ENCODE measurements at regions not wholly inside any gene's neighbourhood (a gene's known extent, or its start where the extent isn't known, plus 50 kb on each side); places are given as distances from the start of the nearest gene placed in this dataset.

DNA sequence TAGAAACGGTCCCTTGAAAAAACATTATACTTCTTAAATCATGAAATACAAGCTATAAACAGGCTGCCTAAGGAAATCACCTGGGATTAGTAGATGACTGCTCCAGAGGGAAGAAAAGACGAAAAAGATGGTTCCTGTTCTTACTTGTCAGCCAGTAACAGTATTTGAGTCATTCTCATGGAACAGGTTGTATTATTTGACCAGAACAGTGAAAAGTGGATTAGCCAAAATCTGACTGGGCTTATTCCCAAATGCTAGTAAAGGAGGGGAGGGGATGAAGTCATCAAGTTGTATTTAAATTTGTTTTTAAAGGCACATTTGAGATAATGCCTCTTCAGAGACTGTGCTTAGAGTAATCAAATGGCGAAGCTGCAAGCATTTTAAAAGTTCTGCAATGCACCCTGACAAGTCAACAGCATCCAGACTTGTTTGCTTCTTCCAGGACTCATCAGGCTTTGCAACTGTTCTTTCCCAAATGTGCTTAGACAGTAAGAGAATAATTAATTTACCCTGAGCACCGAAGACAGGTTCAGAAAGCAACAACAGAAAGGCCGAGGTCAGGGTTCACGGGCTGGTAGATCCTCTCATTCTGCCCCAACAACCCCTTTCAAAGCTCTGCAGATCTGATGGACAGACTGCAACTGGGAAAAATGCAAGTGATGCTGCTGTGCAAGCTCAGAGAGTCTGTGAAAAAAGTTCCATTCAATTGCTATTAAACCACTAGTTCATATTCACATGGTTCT lies 800.6 kb downstream of the KCTD16 start:
- no peak overlapping the region for H2AFZ ChIP-seq (ENCODE audit: low read depth, low read length)
- H3K27me3 ChIP-seq (ENCODE audit: insufficient read depth, low read length): no peaks in the 10 kb centered on the region
- Mint-ChIP-seq H3K4me3 (ENCODE audit: unreplicated experiment) (no peak overlapping the region), H3K4me1 (ENCODE audit: low read depth, unreplicated experiment) (peaks cover 3% of the 10 kb centered on the region), H3K27ac (ENCODE audit: unreplicated experiment) (no peak overlapping the region), H3K36me3 (ENCODE audit: low read depth, unreplicated experiment) (no peaks in the 10 kb centered on the region), H3K27me3 (ENCODE audit: low read depth, unreplicated experiment) (no peaks in the 10 kb centered on the region), H3K9me3 (ENCODE audit: unreplicated experiment) (peaks cover 9% of the 10 kb centered on the region)
- no peak for TF ChIP-seq EZH2 (IDR thresholded peaks at IDR 0.05; ENCODE audit: insufficient read depth, low read length)
- TF ChIP-seq, protein P1, sequence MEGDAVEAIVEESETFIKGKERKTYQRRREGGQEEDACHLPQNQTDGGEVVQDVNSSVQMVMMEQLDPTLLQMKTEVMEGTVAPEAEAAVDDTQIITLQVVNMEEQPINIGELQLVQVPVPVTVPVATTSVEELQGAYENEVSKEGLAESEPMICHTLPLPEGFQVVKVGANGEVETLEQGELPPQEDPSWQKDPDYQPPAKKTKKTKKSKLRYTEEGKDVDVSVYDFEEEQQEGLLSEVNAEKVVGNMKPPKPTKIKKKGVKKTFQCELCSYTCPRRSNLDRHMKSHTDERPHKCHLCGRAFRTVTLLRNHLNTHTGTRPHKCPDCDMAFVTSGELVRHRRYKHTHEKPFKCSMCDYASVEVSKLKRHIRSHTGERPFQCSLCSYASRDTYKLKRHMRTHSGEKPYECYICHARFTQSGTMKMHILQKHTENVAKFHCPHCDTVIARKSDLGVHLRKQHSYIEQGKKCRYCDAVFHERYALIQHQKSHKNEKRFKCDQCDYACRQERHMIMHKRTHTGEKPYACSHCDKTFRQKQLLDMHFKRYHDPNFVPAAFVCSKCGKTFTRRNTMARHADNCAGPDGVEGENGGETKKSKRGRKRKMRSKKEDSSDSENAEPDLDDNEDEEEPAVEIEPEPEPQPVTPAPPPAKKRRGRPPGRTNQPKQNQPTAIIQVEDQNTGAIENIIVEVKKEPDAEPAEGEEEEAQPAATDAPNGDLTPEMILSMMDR (IDR thresholded peaks at IDR 0.05; ENCODE audit: insufficient read depth, low read depth, low read length): no peak
- H4K20me1 ChIP-seq (ENCODE audit: insufficient read depth, low read length): no peaks in the 10 kb centered on the region
- FAIRE-seq (no peak), DNase-seq (ENCODE audit: low read depth) (no peak)
- H3K36me3 ChIP-seq (ENCODE audit: insufficient read depth, low read length): no peaks in the 10 kb centered on the region
- no peaks in the 10 kb centered on the region for H3K4me1 ChIP-seq (ENCODE audit: insufficient read depth, low read length)
- no peak overlapping the region for H3K27ac ChIP-seq (ENCODE audit: low read depth, low read length)
- no peak overlapping the region for H3K4me2 ChIP-seq (ENCODE audit: low read length)
- H3K4me3 ChIP-seq (ENCODE audit: insufficient read depth, low read depth, low read length): no peak overlapping the region
- no peak overlapping the region for H3K9ac ChIP-seq (ENCODE audit: low read length)
- H3K9me3 ChIP-seq (ENCODE audit: insufficient read depth, low read depth, low read length): no peaks in the 10 kb centered on the region
- no peaks in the 10 kb centered on the region for H3K79me2 ChIP-seq (ENCODE audit: insufficient read depth, low read length)

DNA sequence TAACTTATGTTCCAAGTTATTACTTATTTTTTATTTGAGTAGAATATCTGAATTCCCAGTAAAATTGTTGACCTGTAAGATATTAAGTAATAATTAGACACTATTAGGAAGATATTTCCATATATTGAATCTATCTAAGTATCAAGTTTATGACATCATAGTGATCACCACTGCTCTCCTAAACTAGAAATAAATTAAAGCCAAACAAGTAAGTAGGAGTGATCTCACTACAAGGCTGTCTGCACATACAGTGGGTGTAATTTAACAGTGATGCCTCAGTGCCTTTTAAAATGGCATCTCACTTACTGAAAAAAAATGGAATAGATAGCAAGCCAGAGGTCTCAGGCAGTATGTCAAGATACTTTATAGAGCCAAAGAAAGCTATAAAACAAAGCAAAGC lies 789.6 kb downstream of the KCTD16 start:
- TF ChIP-seq, protein P1 (IDR thresholded peaks at IDR 0.05; ENCODE audit: insufficient read depth, low read depth, low read length): no peak
- no peak for TF ChIP-seq EZH2 (IDR thresholded peaks at IDR 0.05; ENCODE audit: insufficient read depth, low read length)
- no peak overlapping the region for H3K9ac ChIP-seq (ENCODE audit: low read length)
- no peaks in the 10 kb centered on the region for H3K79me2 ChIP-seq (ENCODE audit: insufficient read depth, low read length)
- no peak overlapping the region for H3K4me3 ChIP-seq (ENCODE audit: insufficient read depth, low read depth, low read length)
- Mint-ChIP-seq H3K36me3 (ENCODE audit: low read depth, unreplicated experiment) (no peaks in the 10 kb centered on the region), H3K9me3 (ENCODE audit: unreplicated experiment) (no peaks in the 10 kb centered on the region), H3K27me3 (ENCODE audit: low read depth, unreplicated experiment) (no peaks in the 10 kb centered on the region), H3K4me1 (ENCODE audit: low read depth, unreplicated experiment) (no peaks in the 10 kb centered on the region), H3K27ac (ENCODE audit: unreplicated experiment) (no peak overlapping the region), H3K4me3 (ENCODE audit: unreplicated experiment) (no peak overlapping the region)
- H3K27ac ChIP-seq (ENCODE audit: low read depth, low read length): no peak overlapping the region
- DNase-seq (ENCODE audit: low read depth): no peak
- no peaks in the 10 kb centered on the region for H3K27me3 ChIP-seq (ENCODE audit: insufficient read depth, low read length)
- no peaks in the 10 kb centered on the region for H3K9me3 ChIP-seq (ENCODE audit: insufficient read depth, low read depth, low read length)
- no peak overlapping the region for H3K4me2 ChIP-seq (ENCODE audit: low read length)
- H3K4me1 ChIP-seq (ENCODE audit: insufficient read depth, low read length): no peaks in the 10 kb centered on the region
- no peak for FAIRE-seq
- no peaks in the 10 kb centered on the region for H3K36me3 ChIP-seq (ENCODE audit: insufficient read depth, low read length)
- H2AFZ ChIP-seq (ENCODE audit: low read depth, low read length): no peak overlapping the region
- no peaks in the 10 kb centered on the region for H4K20me1 ChIP-seq (ENCODE audit: insufficient read depth, low read length)

DNA sequence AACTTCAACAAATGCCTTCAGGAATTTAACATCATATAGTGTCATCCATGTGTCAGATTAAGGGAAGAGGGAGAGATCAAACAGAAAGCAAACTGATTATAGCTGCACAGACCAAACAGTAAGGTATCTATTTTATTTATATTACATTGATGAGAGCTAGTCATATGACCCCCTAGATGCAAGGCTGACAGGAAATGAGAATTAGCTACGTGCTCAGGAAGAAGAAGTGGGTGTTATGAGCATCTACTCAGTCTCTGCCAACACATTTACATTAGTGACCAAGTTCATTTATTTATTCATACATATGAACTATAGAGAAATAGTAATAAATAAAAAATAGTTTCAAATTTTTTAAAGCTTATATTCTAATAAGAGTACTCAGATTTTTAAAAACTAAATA lies 787.3 kb downstream of the KCTD16 start:
- FAIRE-seq: no peak
- Histone ChIP-seq H3K4me3 (ENCODE audit: insufficient read depth, low read depth, low read length) (no peak overlapping the region), H3K9me3 (ENCODE audit: insufficient read depth, low read depth, low read length) (no peaks in the 10 kb centered on the region), H3K9ac (ENCODE audit: low read length) (no peak overlapping the region), H4K20me1 (ENCODE audit: insufficient read depth, low read length) (no peaks in the 10 kb centered on the region), H3K36me3 (ENCODE audit: insufficient read depth, low read length) (no peaks in the 10 kb centered on the region), H3K4me1 (ENCODE audit: insufficient read depth, low read length) (no peaks in the 10 kb centered on the region), H3K79me2 (ENCODE audit: insufficient read depth, low read length) (no peaks in the 10 kb centered on the region), H2AFZ (ENCODE audit: low read depth, low read length) (no peak overlapping the region), H3K4me2 (ENCODE audit: low read length) (no peak overlapping the region), H3K27ac (ENCODE audit: low read depth, low read length) (no peak overlapping the region), H3K27me3 (ENCODE audit: insufficient read depth, low read length) (no peaks in the 10 kb centered on the region)
- no peaks in the 10 kb centered on the region for H3K36me3 Mint-ChIP-seq (ENCODE audit: low read depth, unreplicated experiment)
- DNase-seq (ENCODE audit: low read depth): no peak
- H3K27me3 Mint-ChIP-seq (ENCODE audit: low read depth, unreplicated experiment): no peaks in the 10 kb centered on the region
- H3K27ac Mint-ChIP-seq (ENCODE audit: unreplicated experiment): no peak overlapping the region
- H3K4me1 Mint-ChIP-seq (ENCODE audit: low read depth, unreplicated experiment): no peaks in the 10 kb centered on the region
- TF ChIP-seq, protein P1 (IDR thresholded peaks at IDR 0.05; ENCODE audit: insufficient read depth, low read depth, low read length): no peak
- TF ChIP-seq EZH2 (IDR thresholded peaks at IDR 0.05; ENCODE audit: insufficient read depth, low read length): no peak
- H3K4me3 Mint-ChIP-seq (ENCODE audit: unreplicated experiment): no peak overlapping the region
- no peaks in the 10 kb centered on the region for H3K9me3 Mint-ChIP-seq (ENCODE audit: unreplicated experiment)

Measured in astrocyte (in vitro differentiated cells and primary cell).